B cell (primary cell): ENCODE measurements at regions not wholly inside any gene's neighbourhood (a gene's known extent, or its start where the extent isn't known, plus 50 kb on each side); places are given as distances from the start of the nearest gene placed in this dataset.

Experiments
- ATAC-seq: fragments of 200-7000 bp; cut with Tn5 transposase; one replicate; pipeline ENCODE4 v1.10.0; 2021; ENCODE audit warnings: low read depth, mild to moderate bottlenecking, moderate number of reproducible peaks, moderate library complexity
- CTCF ChIA-PET: fragments of 350-600 bp; sonication (Branson Sonifier 250); formaldehyde crosslinking; loops from one replicate; lab custom pipeline; 2021; ENCODE audit warnings: antibody characterized with exemption, inconsistent platforms; lab: Charles Lee
- POLR2A ChIA-PET: fragments of 350-600 bp; sonication (Branson Sonifier 250); formaldehyde crosslinking; loops from one replicate; lab custom pipeline; 2021; ENCODE audit warnings: antibody characterized with exemption; lab: Charles Lee
- DNase-seq: peaks from one replicate; pipeline ENCODE4 v3.0.0; 2013
- H2AFZ ChIP-seq: 2 replicates; pipeline ENCODE4 v1.6.1; 2012; ENCODE audit warnings: mild to moderate bottlenecking, low read depth, low read length; ENCODE audit not compliant: insufficient read depth, poor library complexity, severe bottlenecking
- H3K27ac ChIP-seq, 2 donors: 1 replicate in 1 of 2; 2 replicates in 1 of 2; pipeline ENCODE4 v1.5.1; 2012 to 2013; ENCODE audit warnings: low read length in 2 of 2, mild to moderate bottlenecking in 2 of 2, moderate library complexity in 1 of 2
- H3K27me3 ChIP-seq, 4 experiments: fragments of 200-600 bp in 1 of 4; sonication (generic) in 1 of 4; replicated peaks in 1 of 4; 1 replicate in 2 of 4; 2 replicates in 2 of 4; pipeline versions ENCODE4 v1.6.1 to v1.7.0; 2013 to 2016; ENCODE audit warnings: low read length in 3 of 4, mild to moderate bottlenecking in 2 of 4, mixed read lengths in 1 of 4, moderate library complexity in 1 of 4; ENCODE audit not compliant: insufficient read depth in 4 of 4, control insufficient read depth in 3 of 4; ENCODE audit errors: control extremely low read depth in 1 of 4
- H3K36me3 ChIP-seq, 2 experiments: replicated peaks in 1 of 2; 1 replicate in 1 of 2; 2 replicates in 1 of 2; pipeline versions ENCODE4 v1.6.1 to v1.7.1; 2013; ENCODE audit warnings: low read length in 1 of 2; ENCODE audit not compliant: insufficient read depth in 2 of 2, control insufficient read depth in 1 of 2; ENCODE audit errors: control extremely low read depth in 1 of 2, extremely low read depth in 1 of 2
- H3K4me1 ChIP-seq, 2 donors: fragments of 200-600 bp in 1 of 2; sonication (generic) in 1 of 2; 1 replicate in 1 of 2; 2 replicates in 1 of 2; pipeline versions ENCODE4 v1.5.1 to v1.6.1; 2013 to 2017; ENCODE audit warnings: low read length in 2 of 2; ENCODE audit not compliant: control insufficient read depth in 2 of 2, insufficient read depth in 2 of 2
- H3K4me2 ChIP-seq: replicated peaks from 2 replicates; pipeline ENCODE3; 2012; ENCODE audit warnings: mild to moderate bottlenecking, low read depth, low read length; ENCODE audit not compliant: poor library complexity, severe bottlenecking
- H3K4me3 ChIP-seq, 5 experiments: fragments of 200-600 bp in 1 of 5; sonication (generic) in 1 of 5; 1 replicate in 3 of 5; 2 replicates in 2 of 5; pipeline versions ENCODE4 v1.5.1 to v1.7.0; 2011 to 2016; ENCODE audit warnings: low read length in 4 of 5, mild to moderate bottlenecking in 4 of 5, low read depth in 2 of 5, control low read depth in 1 of 5, moderate library complexity in 1 of 5; ENCODE audit not compliant: insufficient read depth in 1 of 5; ENCODE audit errors: control extremely low read depth in 1 of 5, extremely low read depth in 1 of 5
- H3K79me2 ChIP-seq: fragments of 200-600 bp; sonication (generic); one replicate; pipeline ENCODE4 v1.6.0; 2016; ENCODE audit warnings: low read length; ENCODE audit not compliant: control insufficient read depth, insufficient read depth
- H3K9ac ChIP-seq: fragments of 200-600 bp; sonication (generic); 2 replicates; pipeline ENCODE4 v1.6.1; 2017; ENCODE audit warnings: mild to moderate bottlenecking, low read length, moderate library complexity
- H3K9me3 ChIP-seq, 3 donors: one replicate each; pipeline versions ENCODE4 v1.6.1 to v1.7.1; 2013; ENCODE audit warnings: low read length in 2 of 3; ENCODE audit not compliant: control insufficient read depth in 2 of 3, insufficient read depth in 1 of 3; ENCODE audit errors: control extremely low read depth in 1 of 3
- H4K20me1 ChIP-seq: 2 replicates; pipeline ENCODE4 v1.6.0; 2012; ENCODE audit warnings: mild to moderate bottlenecking, low read length; ENCODE audit not compliant: insufficient read depth, control insufficient read depth, poor library complexity, severe bottlenecking
- H3K27ac Mint-ChIP-seq: one replicate; pipeline ENCODE4 v1.8.0; 2021; ENCODE audit warnings: mixed read lengths
- H3K27me3 Mint-ChIP-seq: one replicate; pipeline ENCODE4 v1.8.0; 2021; ENCODE audit warnings: mixed read lengths
- H3K4me1 Mint-ChIP-seq: one replicate; pipeline ENCODE4 v1.8.0; 2021; ENCODE audit warnings: mixed read lengths
- H3K4me3 Mint-ChIP-seq: one replicate; pipeline ENCODE4 v1.8.0; 2021; ENCODE audit warnings: mixed read lengths
- H3K9me3 Mint-ChIP-seq: one replicate; pipeline ENCODE4 v1.8.0; 2022; ENCODE audit warnings: mixed read lengths; ENCODE audit not compliant: insufficient read depth
- EZH2 ChIP-seq: IDR thresholded peaks from 2 replicates; pipeline ENCODE4 v1.6.1; 2012; ENCODE audit warnings: borderline replicate concordance, low read depth, mild to moderate bottlenecking, moderate library complexity, low read length; ENCODE audit not compliant: insufficient read depth, poor library complexity, severe bottlenecking
- WGBS: methylation state at CpG from one replicate; pipeline ENCODE4 v1.1.5; 2013; ENCODE audit warnings: missing lambda C conversion rate; ENCODE audit not compliant: insufficient coverage; 5-methylcytosine and 5-hydroxymethylcytosine counted together
- intact Hi-C: fragments of 100-400 bp; cut with micrococcal nuclease; formaldehyde crosslinking; loops from one replicate; pipeline ENCODE4 v1.10.0; 2022
- TF ChIP-seq, protein P1 (sequence below): fragments of 200-600 bp; IDR thresholded peaks from one replicate; pipeline ENCODE4 v1.8.0; 2022; ENCODE audit warnings: antibody characterized with exemption, mild to moderate bottlenecking

DNA sequence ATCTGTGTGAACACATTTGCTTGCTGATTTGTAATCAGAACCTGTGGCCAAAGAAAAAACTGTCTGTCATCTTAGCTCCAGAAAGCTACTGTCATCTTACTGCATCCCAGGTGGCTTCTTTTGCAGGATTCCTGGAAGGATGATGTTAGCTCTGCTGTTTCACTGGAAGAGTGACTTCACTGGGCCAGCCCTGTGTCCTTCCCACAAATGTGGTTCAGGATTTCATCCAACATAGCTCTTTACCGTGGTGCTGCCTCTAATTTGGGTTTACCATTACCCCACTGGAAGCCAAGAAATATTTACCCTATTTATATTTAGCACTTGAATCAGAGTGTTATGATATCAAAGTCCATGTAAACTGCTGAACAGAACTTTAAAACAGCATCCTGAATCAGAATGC lies 501.0 kb downstream of the GADD45G start:
- H3K36me3 ChIP-seq: no peaks in the 10 kb centered on the region
- no peak for ATAC-seq
- no peak overlapping the region for H3K4me3 ChIP-seq
- ChIA-PET POLR2A (no interaction called here), CTCF (interaction anchor here (0.7 to 3.9 kb wide), 6 partner anchors 9 to 530 kb away, joined by 3 to 43 read pairs (median 8); no protein-coding TSS in a partner anchor)
- no peak overlapping the region for H3K27ac Mint-ChIP-seq
- H3K4me3 Mint-ChIP-seq: no peak overlapping the region
- TF ChIP-seq, protein P1, sequence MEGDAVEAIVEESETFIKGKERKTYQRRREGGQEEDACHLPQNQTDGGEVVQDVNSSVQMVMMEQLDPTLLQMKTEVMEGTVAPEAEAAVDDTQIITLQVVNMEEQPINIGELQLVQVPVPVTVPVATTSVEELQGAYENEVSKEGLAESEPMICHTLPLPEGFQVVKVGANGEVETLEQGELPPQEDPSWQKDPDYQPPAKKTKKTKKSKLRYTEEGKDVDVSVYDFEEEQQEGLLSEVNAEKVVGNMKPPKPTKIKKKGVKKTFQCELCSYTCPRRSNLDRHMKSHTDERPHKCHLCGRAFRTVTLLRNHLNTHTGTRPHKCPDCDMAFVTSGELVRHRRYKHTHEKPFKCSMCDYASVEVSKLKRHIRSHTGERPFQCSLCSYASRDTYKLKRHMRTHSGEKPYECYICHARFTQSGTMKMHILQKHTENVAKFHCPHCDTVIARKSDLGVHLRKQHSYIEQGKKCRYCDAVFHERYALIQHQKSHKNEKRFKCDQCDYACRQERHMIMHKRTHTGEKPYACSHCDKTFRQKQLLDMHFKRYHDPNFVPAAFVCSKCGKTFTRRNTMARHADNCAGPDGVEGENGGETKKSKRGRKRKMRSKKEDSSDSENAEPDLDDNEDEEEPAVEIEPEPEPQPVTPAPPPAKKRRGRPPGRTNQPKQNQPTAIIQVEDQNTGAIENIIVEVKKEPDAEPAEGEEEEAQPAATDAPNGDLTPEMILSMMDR: no peak
- no peak for TF ChIP-seq EZH2
- intact Hi-C loops: no loop called here
- no peaks in the 10 kb centered on the region for H3K79me2 ChIP-seq
- no peak overlapping the region for H3K9ac ChIP-seq
- H3K27me3 ChIP-seq: no peaks in the 10 kb centered on the region
- H4K20me1 ChIP-seq: no peaks in the 10 kb centered on the region
- peaks cover 10% of the 10 kb centered on the region for H3K9me3 Mint-ChIP-seq
- H2AFZ ChIP-seq: no peak overlapping the region
- peaks cover 0 to 8% (median 6%) of the 10 kb centered on the region in 3 donors for H3K9me3 ChIP-seq
- H3K4me1 ChIP-seq: peaks cover 3 to 6% of the 10 kb centered on the region in 2 donors
- DNase-seq: no peak
- H3K4me1 Mint-ChIP-seq: peaks cover 6% of the 10 kb centered on the region
- H3K27ac ChIP-seq: no peak overlapping the region
- H3K27me3 Mint-ChIP-seq: peaks cover 5% of the 10 kb centered on the region
- H3K4me2 ChIP-seq: no peak overlapping the region
- WGBS: no CpG with 5 or more reads among the region's 1 CpG

DNA sequence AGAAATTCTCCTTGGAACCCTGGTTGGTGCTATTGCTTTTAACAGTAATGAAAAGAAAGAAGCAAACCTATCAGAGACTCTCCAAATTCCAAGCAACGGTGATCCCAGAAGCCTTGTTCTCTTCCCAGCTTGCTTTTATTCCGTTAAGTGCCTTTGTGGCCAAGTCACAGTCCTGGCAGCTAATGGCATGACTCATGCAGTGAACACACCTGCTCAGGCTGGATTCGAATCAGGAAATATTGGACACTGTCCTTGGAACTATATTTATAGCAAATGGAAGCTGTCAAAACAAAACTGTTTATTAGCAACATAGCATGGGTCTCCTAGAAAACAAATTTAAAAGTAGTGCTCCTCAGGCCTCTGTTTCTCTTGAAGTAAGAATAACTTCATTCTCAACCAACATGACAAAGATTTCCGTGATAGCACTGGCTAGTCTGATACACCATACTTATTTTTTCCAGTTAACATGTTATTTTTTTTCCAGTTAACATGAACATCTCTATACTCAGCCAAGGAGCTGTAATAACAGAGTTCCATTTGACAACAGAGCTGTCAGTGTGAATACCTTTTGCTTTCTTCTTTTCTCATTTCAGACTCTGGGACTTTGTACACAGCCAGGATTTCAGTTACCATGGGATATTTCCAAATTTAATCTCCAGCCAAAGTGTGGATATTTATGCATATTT lies 502.4 kb downstream of the GADD45G start:
- Mint-ChIP-seq H3K4me3 (no peak overlapping the region), H3K27me3 (peaks cover 5% of the 10 kb centered on the region), H3K9me3 (peaks cover 10% of the 10 kb centered on the region), H3K4me1 (peaks cover 4% of the 10 kb centered on the region), H3K27ac (no peak overlapping the region)
- TF ChIP-seq, protein P1: no peak
- TF ChIP-seq EZH2: no peak
- ATAC-seq (no peak), DNase-seq (no peak)
- ChIA-PET CTCF (interaction anchor here (1.0 to 3.9 kb wide), 3 partner anchors 10 to 509 kb away, joined by 3 to 43 read pairs (median 14); no protein-coding TSS in a partner anchor), POLR2A (no interaction called here)
- no peaks in the 10 kb centered on the region for H3K27me3 ChIP-seq
- 90% methylated on average over 3 of the region's 4 CpGs for WGBS
- H3K27ac ChIP-seq: no peak overlapping the region
- H3K4me3 ChIP-seq: no peak overlapping the region
- H3K4me1 ChIP-seq: peaks cover under 1 to 4% of the 10 kb centered on the region in 2 donors
- intact Hi-C loops: no loop called here
- H3K36me3 ChIP-seq: no peaks in the 10 kb centered on the region
- no peak overlapping the region for H3K4me2 ChIP-seq
- no peak overlapping the region for H3K9ac ChIP-seq
- no peaks in the 10 kb centered on the region for H4K20me1 ChIP-seq
- H2AFZ ChIP-seq: no peak overlapping the region
- peaks cover 0 to 8% (median 6%) of the 10 kb centered on the region in 3 donors for H3K9me3 ChIP-seq
- H3K79me2 ChIP-seq: no peaks in the 10 kb centered on the region
